Activated CD4-positive, alpha-beta T cell treated with anti-CD3 and anti-CD28 coated beads for 4 hours (primary cell): ENCODE measurements at regions not wholly inside any gene's neighbourhood (a gene's known extent, or its start where the extent isn't known, plus 50 kb on each side); places are given as distances from the start of the nearest gene placed in this dataset.

ENCODE experiments used
- DNase-seq, 2 donors: peaks; one replicate each; pipeline ENCODE4 v3.0.0-alpha.2; 2020

DNA sequence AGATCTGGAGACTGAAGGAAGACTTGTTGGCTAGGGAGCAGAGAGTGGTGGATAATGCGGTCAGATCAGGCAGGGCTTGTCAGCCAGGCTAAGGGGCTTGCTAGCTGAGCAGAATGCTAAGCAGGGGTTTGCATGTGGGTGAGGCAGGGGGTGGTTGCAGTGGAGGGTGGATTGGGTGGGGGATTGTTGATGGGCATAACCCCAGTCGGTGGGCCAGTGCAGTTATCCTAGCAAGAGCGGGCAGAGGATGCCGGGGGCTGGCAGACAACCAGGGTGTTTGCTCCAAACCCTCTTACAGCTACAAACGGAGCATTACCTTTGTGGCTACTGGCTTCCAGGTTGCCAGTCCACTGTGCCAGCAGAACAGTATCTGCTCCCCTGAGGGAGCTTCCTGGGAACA is 131.5 kb upstream of the LGALSL start:
- no peak for DNase-seq

DNA sequence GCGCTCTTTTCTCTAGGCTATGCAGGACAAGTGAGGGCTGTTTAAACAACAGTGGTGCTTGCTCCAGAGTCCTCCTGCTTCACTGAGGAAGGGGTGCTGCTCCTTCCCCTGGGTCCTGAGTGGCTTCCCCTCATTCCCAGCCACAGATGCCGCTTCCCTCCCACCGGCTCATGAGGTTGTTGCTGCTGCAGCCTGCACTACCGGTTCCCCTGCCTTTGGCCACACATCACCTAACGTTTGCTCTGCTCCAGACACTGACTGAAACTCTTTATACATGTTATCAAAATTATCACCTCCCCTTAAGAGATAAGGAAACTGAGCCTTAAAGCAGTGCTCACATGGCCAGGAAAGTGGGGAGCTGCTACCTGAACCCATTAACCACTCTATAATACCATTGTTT is 130.8 kb upstream of the LGALSL start:
- DNase-seq: no peak

DNA sequence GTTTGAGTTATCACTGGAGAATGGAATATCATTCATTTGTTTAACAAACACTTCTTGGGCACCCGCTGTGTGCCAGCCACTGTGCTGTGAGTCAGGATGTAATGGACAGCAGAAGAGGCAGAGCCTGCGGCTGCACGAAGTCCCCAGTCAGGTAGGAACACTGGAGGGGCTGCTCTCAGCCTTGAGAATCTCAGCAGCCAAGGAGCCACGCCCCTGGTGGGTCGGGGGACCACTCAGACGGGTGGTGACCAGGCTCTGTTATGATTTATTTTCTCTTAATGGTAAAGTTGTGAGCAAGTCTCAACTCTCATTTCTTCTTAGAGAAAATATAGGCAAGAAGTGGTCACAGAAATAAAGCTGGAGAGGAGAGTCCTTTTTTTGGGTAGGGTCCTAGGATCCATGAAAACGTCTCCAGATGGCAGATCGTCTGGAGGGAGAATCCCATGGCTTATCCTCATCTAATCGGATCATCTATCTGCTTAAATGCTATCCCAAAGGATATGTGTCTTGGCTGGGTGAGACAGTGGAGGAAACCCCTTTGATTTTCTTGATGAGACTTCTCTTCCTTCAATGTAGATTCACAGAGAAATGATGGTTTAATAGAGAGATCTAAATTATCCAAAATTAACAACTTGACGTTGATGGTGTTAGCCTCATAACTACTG is 129.1 kb upstream of the LGALSL start:
- no peak for DNase-seq

GRCh38 chr2:64325477-64325851 is 128.5 kb upstream of the LGALSL start:
- peak; percentile 15 to 18 for DNase-seq

- peak; percentile 52 to 60 for DNase-seq
Measured at GRCh38 chr2:64325852-64326577, 127.9 kb upstream of the LGALSL start.

DNA sequence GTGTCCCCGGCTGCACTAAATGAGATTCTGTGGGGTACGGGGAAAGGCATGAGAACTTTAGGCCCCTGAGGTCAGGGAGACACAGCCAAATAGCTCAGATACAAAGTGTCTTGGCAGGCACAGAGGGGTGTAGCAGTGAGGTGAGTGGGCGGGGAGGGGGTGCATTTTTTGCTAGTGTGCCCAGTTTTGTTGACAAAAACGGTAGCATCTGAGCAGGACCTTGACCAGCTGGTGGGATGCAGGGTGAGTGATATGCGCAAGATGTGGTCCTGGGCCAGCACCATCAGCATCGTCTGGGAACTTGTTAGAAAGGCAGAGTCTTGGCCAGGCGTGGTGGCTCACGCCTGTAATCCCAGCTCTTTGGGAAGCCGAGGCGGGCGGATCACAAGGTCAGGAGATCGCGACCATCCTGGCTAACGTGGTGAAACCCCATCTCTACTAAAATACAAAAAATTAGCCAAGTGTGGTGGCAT is 127.3 kb upstream of the LGALSL start:
- DNase-seq: peak in 1 of 2 donors; percentile 19

- no peak for DNase-seq
Measured at GRCh38 chr2:64327129-64327509, 126.8 kb upstream of the LGALSL start.

DNA sequence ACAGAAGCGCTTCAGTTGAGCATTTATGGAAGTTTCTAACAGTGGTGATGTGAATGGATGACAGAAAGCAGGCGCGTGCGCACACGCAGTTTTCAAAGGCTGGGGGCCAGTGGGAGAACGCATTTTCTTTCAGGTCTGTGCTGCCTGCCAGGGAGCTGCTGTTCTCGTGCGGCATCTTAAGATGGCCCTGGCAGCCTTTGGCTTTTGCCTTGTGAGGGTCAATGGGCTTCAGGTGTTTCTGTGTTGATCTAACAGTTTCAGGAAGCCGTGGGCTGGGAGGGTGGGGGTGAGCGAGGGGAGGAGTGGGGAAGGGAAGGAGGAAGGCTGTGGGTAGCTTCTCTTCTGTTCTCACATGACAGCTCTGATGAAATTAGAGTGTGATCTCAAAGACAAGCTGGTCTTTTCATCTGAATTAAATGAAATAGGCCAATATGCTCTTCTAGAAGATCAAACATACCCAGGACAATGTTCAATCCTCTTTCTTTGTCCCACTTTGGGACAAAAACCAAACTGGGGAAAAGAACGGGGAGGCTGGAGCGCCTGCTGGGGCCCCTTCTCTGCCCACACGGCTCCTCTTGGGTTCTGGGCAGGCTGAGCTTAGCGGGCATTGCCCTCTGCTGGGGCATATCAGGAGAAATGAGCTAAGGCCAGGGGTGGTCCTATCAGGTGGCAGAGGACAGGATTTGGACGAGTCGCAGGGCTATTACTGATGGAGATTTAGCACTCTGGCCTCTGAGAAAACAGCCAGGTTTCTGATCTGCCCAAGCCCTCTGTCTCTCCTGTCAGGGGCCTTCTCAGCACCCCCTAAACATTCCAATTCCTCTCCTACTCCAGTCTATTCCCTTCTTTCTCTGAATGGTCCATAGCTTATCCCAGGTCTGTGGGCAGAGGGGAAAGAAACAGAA is 126.2 kb upstream of the LGALSL start:
- peak; percentile 49 to 61 for DNase-seq

DNA sequence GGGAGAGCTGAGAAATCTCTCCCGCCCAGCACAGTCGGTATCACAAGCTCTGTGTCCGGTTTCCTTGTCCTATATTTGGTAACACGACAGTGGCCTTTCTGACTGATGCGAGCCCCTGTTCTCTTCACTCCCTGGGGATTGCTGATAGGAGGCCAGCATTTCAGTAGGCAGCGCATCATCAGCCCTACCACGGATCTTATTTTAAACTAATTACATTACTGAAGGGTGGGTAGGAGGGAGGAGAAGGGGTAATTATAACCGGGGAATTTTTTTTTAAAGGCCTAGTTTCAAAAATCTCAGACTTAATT is 125.6 kb upstream of the LGALSL start:
- DNase-seq: no peak

GRCh38 chr2:64328756-64329155 is 125.2 kb upstream of the LGALSL start:
- DNase-seq: no peak

GRCh38 chr2:64329848-64330247 is 124.1 kb upstream of the LGALSL start:
- DNase-seq: no peak

DNA sequence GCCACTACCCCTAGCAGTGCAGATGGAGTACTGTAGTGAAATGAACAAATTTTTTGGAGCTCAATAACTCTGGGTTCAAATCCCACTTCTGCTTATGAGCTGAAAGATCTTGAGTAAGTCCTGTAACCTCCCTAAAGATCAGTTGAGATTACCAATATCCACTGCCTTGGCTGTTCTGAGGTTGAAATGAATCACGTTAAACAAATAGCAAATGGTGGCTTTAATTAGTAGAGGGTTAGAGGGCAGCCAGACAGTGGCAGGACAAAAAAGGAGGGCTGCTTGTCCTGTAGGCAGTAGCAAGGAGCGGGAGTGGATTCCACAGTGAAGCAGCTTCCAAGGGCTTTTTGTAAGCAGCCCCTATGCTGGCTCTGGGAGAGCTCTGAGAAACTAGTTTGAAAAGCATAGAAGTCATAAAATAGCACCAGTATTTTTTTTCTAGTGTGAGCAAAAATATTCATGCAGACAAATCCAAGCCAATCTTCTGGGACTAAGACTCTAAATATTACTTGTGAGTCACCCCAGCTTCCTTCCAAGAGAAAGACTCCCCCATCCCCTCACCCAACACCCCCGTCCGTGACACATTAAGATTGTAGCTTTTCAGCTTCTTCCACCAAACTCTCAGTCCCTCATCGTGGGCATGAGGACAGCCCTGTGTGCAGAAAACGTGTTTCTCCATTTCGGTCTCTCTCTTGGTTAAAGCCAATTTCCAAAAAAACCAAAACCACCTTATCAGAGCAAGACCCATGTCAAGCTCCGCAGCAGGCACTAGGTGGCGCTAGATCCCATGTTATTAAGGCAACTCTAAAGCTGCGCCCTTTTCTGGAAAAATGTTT is 123.5 kb upstream of the LGALSL start:
- peak; percentile 81 to 84 for DNase-seq

GRCh38 chr2:64331114-64331645 is 122.8 kb upstream of the LGALSL start:
- no peak for DNase-seq

DNA sequence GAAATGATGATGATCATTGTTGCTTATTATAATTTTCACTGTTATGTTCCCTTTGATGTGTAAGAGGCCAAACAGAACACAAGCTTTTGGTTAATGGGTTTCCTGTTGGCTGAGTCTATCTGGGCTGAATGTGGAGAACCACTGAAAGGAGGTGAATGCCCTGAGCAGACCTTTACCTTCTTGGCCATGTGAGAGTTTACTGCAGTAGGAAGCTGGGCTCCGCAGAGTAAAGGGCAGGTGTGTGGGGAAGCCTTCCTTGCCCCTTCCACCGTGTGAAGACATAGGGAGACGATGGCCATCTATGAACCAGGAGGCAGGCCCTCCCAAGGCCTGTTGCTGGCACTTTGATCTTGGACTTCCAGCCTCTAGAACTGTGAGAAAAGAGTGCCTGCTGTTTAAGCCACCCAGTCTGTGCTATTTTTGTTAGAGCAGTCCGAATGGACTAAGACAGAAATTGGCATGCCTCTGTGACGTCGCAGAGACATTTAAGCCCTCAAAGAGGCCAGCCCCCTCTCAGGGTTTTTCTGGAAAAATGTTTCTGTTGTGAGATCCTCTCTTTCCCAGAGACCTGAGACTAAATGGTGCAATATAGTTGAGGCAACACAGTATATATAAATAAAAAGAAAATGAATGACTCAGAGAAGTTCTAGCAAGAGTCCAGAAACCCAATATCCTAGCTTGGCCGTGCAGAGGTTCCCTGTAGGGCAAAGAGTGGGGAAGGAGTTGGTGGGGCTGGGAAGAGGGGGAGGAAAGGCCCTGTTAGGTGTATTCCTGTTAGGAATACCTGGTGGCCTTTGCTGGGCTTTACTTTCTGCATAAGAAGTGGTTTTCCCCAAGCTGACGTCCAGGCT is 121.9 kb upstream of the LGALSL start:
- no peak for DNase-seq

DNA sequence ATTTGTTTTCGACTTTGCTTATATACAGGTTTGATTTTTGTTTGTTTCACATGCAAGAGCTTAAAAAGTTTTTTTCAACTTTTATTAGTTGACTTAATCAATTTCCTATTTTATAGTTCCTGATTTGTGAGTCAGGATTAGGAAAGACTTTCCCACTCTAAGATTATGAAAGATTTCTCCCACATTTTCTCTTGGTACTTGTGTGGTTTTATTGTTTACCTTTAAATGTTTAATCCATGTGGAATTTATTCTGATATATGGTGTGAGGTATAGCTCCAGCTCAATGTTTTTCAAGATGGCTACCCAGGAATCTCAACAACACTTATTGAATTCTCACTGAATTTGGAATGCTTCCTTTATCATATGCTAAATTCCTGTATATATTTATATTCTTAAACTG is 117.8 kb upstream of the LGALSL start:
- no peak for DNase-seq

- DNase-seq: no peak
Measured at GRCh38 chr2:64337314-64337713, 116.6 kb upstream of the LGALSL start.

DNA sequence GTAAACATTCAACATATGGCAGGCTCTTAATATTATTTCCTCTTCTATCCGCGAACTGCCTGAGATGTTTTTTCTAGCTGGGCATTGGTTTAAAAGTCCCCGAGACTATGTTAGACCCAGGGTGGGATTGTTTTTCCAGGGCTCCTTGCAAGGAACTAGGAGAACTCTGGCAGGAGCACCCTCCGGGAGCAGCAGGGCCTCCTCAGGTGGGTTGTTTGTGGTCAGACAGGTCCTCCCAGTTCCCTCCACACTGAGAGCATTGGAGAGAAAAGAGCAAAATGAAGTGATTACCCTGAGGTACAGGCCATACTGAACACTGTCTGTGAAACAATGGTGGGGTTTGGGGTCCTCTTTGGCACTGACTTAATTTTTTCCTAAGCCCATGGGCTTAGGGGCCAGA is 115.9 kb upstream of the LGALSL start:
- DNase-seq: no peak

DNA sequence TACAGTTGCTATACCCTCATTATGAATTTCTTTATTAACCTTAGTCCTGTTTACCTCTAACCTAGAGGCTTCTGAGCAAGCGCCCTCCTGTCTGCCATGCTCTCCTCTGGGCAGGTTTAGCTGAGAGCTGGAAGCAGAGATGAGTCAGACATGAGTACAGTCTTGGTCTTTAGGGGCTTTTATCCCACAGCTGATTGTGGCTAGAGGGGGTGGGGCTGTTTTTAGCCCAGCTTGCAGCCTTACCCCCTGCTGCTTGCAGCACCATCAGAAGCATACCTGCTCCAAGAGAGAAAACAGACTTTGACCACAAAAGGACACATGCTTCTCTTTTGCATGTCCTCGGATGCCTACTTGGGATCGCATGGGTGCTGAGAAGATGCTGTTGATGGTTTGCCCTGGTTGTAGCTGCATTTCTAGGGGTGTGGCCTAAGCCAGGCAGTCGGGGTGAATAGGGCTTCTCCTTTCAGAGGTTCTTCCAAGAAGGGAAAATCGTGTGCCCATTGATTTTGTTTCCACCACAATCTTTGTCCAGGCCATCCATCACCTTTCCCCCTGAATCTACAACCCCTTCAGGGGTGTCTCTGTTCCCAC is 115.0 kb upstream of the LGALSL start:
- peak in 1 of 2 donors; percentile 11 for DNase-seq

DNA sequence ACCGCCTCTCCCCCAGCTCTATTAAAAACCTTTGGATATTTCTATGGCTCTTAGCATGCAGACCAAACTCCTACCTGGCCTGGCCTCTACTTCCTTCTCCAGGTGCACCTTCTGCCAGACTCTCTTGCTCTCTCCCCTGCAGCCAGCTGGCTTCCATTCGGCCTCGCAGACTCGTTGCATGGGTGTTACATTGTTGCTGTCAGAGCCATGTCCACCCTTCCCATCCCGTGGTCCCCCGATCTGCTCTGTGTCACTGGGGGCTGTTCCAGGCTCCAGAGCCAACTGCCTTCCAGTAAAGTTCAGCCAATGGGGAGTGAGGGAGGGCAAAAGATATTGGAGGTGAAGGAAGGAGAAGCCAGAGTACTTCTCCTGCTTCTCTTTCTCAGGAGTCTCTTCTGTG is 112.5 kb upstream of the LGALSL start:
- DNase-seq: no peak

DNA sequence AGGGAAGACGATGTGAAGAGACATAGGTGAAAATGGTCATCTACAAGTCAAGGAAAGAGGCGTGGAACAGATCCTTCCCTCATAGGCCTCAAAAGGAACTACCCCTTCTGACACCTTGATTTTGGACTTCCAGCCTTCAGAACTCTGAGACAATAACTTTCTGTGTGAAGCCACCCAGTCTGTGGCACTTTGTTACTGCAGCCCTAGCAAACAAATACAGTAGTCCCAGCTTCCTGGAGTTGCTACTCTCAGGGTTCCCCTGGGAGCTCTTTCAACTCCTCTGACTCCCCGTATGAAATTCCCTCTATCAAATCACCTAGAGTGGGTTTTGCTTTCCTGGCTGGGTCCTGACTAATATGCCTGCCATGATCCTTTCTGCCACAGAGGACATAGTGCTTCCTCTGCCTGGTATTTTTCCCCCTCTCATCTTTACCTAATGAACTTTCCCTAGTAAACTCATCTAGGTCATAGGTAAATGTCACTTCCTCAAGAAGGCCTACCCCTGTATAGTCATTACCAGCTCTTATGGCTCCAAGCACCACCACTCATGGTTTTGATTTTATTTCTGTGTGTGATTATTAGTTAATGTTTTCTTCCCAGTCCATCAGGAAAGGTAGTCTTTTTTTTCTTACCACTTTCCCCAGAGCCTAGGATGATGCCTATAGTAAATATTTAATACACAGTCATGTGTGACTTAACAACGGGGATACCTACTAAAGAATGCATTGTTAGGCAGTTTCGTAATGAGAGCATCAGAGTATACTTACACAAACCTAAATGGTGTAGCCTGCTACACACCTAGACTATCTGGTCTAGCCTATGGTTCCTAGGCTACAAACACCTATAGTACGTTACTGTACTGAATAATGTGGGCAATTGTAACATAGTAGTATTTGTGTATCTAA is 111.5 kb upstream of the LGALSL start:
- DNase-seq: no peak
